Heart left ventricle (tissue), 13 donors: ENCODE measurements at regions not wholly inside any gene's neighbourhood (a gene's known extent, or its start where the extent isn't known, plus 50 kb on each side); places are given as distances from the start of the nearest gene placed in this dataset.

Experiments
- CTCF ChIP-seq, 12 donors: fragments of 200-600 bp; sonication (generic) in 4 of 12; IDR thresholded peaks; one replicate each; pipeline versions ENCODE4 v1.5.0 to v1.8.0; 2018 to 2022; ENCODE audit warnings: antibody characterized with exemption in 12 of 12, mild to moderate bottlenecking in 5 of 12
- POLR2A ChIP-seq, 2 donors: fragments of 450-650 bp; IDR thresholded peaks; one replicate each; pipeline ENCODE4 v1.6.1; 2017; ENCODE audit warnings: antibody characterized with exemption in 2 of 2, mild to moderate bottlenecking in 2 of 2, moderate library complexity in 2 of 2
- donor health status: ischemic (EF 13 %, LVEDD 7.1; RV severe dilation, severe dysfunction).
- donor health status: DM: no; HTN: yes; CAD: no.
- donor health status: DM: no; HTN: no; CAD: no.
- donor health status: ischemic (EF 25% LVEDD 6.9; RV normal size, moderate dysfunction).
- donor health status: ischemic (EF 25% LVEDD 5.7; RV mildly dilated, moderate dysfunction).
- donor health status: ischemic (EF 35%, LVEDD 5.7; RV mildly dilated, moderate dysfunction).
- donor health status: nonischemic (EF 11% LVEDD 7.7; RV severe dilation, severe dysfunction).
- donor health status: DM: yes; HTN: yes; CAD: no.
- donor health status: PGD.
- donor health status: ischemic (EF 29% LVEDD 5.4; RV normal size, mild dysfunction).
- donor health status: nonischemic (EF 23%, LVEDD 6.1; RV moderate dilation, normal function).

GRCh38 chr17:51560398-51560797, 300.1 kb downstream of the UTP18 start:
- TF ChIP-seq POLR2A (IDR thresholded peaks at IDR 0.05): no peak
- TF ChIP-seq CTCF (IDR thresholded peaks at IDR 0.05): no peak
